ENCODE measurements at regions not wholly inside any gene's neighbourhood (a gene's known extent, or its start where the extent isn't known, plus 50 kb on each side); places are given as distances from the start of the nearest gene placed in this dataset.

GRCh38 chr5:96506376-96506775 is 73.3 kb upstream of the PCSK1 start:
- WGBS, 2 experiments: 42 to 45% methylated on average over 1 of the region's 1 CpG

GRCh38 chr5:96506866-96507527 is 73.9 kb upstream of the PCSK1 start:
- Histone ChIP-seq H3K9me3 (ENCODE audit: control insufficient read depth, low read length) (no peaks in the 10 kb centered on the region), H3K4me1 (ENCODE audit: control insufficient read depth, insufficient read depth, low read length) (peaks cover 22% of the 10 kb centered on the region), H3K27ac (ENCODE audit: insufficient read depth, low read depth, low read length, poor library complexity, severe bottlenecking) (no peak overlapping the region), H3K36me3 (ENCODE audit: control insufficient read depth, insufficient read depth, low read length) (no peaks in the 10 kb centered on the region), H3K27me3 (ENCODE audit: control insufficient read depth, insufficient read depth, low read length, poor library complexity, severe bottlenecking) (no peaks in the 10 kb centered on the region), H3K4me3 (ENCODE audit: insufficient read depth, low read depth, low read length) (no peak overlapping the region)
- WGBS, 2 experiments: 73 to 78% methylated on average over 7 of the region's 7 CpGs

More at GRCh38 chr5:96506376-96506775, 73.3 kb upstream of the PCSK1 start:
- Histone ChIP-seq H3K4me1 (ENCODE audit: control insufficient read depth, insufficient read depth, low read length) (peaks cover 22% of the 10 kb centered on the region), H3K36me3 (ENCODE audit: control insufficient read depth, insufficient read depth, low read length) (no peaks in the 10 kb centered on the region), H3K27me3 (ENCODE audit: control insufficient read depth, insufficient read depth, low read length, poor library complexity, severe bottlenecking) (no peaks in the 10 kb centered on the region), H3K27ac (ENCODE audit: insufficient read depth, low read depth, low read length, poor library complexity, severe bottlenecking) (no peak overlapping the region), H3K4me3 (ENCODE audit: insufficient read depth, low read depth, low read length) (no peak overlapping the region), H3K9me3 (ENCODE audit: control insufficient read depth, low read length) (no peaks in the 10 kb centered on the region)

- Histone ChIP-seq H3K27ac (ENCODE audit: insufficient read depth, low read depth, low read length, poor library complexity, severe bottlenecking) (no peak overlapping the region), H3K27me3 (ENCODE audit: control insufficient read depth, insufficient read depth, low read length, poor library complexity, severe bottlenecking) (no peaks in the 10 kb centered on the region), H3K4me1 (ENCODE audit: control insufficient read depth, insufficient read depth, low read length) (peaks cover 6% of the 10 kb centered on the region), H3K4me3 (ENCODE audit: insufficient read depth, low read depth, low read length) (no peak overlapping the region), H3K36me3 (ENCODE audit: control insufficient read depth, insufficient read depth, low read length) (no peaks in the 10 kb centered on the region), H3K9me3 (ENCODE audit: control insufficient read depth, low read length) (no peaks in the 10 kb centered on the region)
- WGBS, 2 experiments: 0% methylated on average over 1 of the region's 1 CpG
Measured at GRCh38 chr5:96509316-96509715, 76.3 kb upstream of the PCSK1 start.

- Histone ChIP-seq H3K27me3 (ENCODE audit: control insufficient read depth, insufficient read depth, low read length, poor library complexity, severe bottlenecking) (no peaks in the 10 kb centered on the region), H3K36me3 (ENCODE audit: control insufficient read depth, insufficient read depth, low read length) (no peaks in the 10 kb centered on the region), H3K27ac (ENCODE audit: insufficient read depth, low read depth, low read length, poor library complexity, severe bottlenecking) (no peak overlapping the region), H3K4me1 (ENCODE audit: control insufficient read depth, insufficient read depth, low read length) (peaks cover 2% of the 10 kb centered on the region), H3K9me3 (ENCODE audit: control insufficient read depth, low read length) (no peaks in the 10 kb centered on the region), H3K4me3 (ENCODE audit: insufficient read depth, low read depth, low read length) (no peak overlapping the region)
- WGBS, 2 experiments: 93 to 97% methylated on average over 1 to 4 of the region's 5 CpGs
Measured at GRCh38 chr5:96509721-96510350, 76.8 kb upstream of the PCSK1 start.

GRCh38 chr5:96516631-96517071 is 83.6 kb upstream of the PCSK1 start:
- H3K27ac ChIP-seq (ENCODE audit: insufficient read depth, low read depth, low read length, poor library complexity, severe bottlenecking): no peak overlapping the region
- no peaks in the 10 kb centered on the region for H3K27me3 ChIP-seq (ENCODE audit: control insufficient read depth, insufficient read depth, low read length, poor library complexity, severe bottlenecking)
- no peaks in the 10 kb centered on the region for H3K4me1 ChIP-seq (ENCODE audit: control insufficient read depth, insufficient read depth, low read length)
- no peaks in the 10 kb centered on the region for H3K9me3 ChIP-seq (ENCODE audit: control insufficient read depth, low read length)
- H3K4me3 ChIP-seq (ENCODE audit: insufficient read depth, low read depth, low read length): no peak overlapping the region
- no peaks in the 10 kb centered on the region for H3K36me3 ChIP-seq (ENCODE audit: control insufficient read depth, insufficient read depth, low read length)
- 90 to 92% methylated on average over 6 of the region's 6 CpGs for WGBS, 2 experiments

- Histone ChIP-seq H3K9me3 (ENCODE audit: control insufficient read depth, low read length) (no peaks in the 10 kb centered on the region), H3K27me3 (ENCODE audit: control insufficient read depth, insufficient read depth, low read length, poor library complexity, severe bottlenecking) (no peaks in the 10 kb centered on the region), H3K4me1 (ENCODE audit: control insufficient read depth, insufficient read depth, low read length) (no peaks in the 10 kb centered on the region), H3K36me3 (ENCODE audit: control insufficient read depth, insufficient read depth, low read length) (no peaks in the 10 kb centered on the region), H3K4me3 (ENCODE audit: insufficient read depth, low read depth, low read length) (no peak overlapping the region), H3K27ac (ENCODE audit: insufficient read depth, low read depth, low read length, poor library complexity, severe bottlenecking) (no peak overlapping the region)
- 84 to 91% methylated on average over 4 of the region's 4 CpGs for WGBS, 2 experiments
Measured at GRCh38 chr5:96517295-96517694, 84.2 kb upstream of the PCSK1 start.

GRCh38 chr5:96520345-96520744 is 87.3 kb upstream of the PCSK1 start:
- Histone ChIP-seq H3K4me3 (ENCODE audit: insufficient read depth, low read depth, low read length) (no peak overlapping the region), H3K27me3 (ENCODE audit: control insufficient read depth, insufficient read depth, low read length, poor library complexity, severe bottlenecking) (no peaks in the 10 kb centered on the region), H3K9me3 (ENCODE audit: control insufficient read depth, low read length) (no peaks in the 10 kb centered on the region), H3K36me3 (ENCODE audit: control insufficient read depth, insufficient read depth, low read length) (no peaks in the 10 kb centered on the region), H3K4me1 (ENCODE audit: control insufficient read depth, insufficient read depth, low read length) (no peaks in the 10 kb centered on the region), H3K27ac (ENCODE audit: insufficient read depth, low read depth, low read length, poor library complexity, severe bottlenecking) (no peak overlapping the region)

- H3K9me3 ChIP-seq (ENCODE audit: control insufficient read depth, low read length): no peaks in the 10 kb centered on the region
- no peaks in the 10 kb centered on the region for H3K27me3 ChIP-seq (ENCODE audit: control insufficient read depth, insufficient read depth, low read length, poor library complexity, severe bottlenecking)
- no peak overlapping the region for H3K27ac ChIP-seq (ENCODE audit: insufficient read depth, low read depth, low read length, poor library complexity, severe bottlenecking)
- no peaks in the 10 kb centered on the region for H3K36me3 ChIP-seq (ENCODE audit: control insufficient read depth, insufficient read depth, low read length)
- no peak overlapping the region for H3K4me3 ChIP-seq (ENCODE audit: insufficient read depth, low read depth, low read length)
- no peaks in the 10 kb centered on the region for H3K4me1 ChIP-seq (ENCODE audit: control insufficient read depth, insufficient read depth, low read length)
- WGBS, 2 experiments: 91 to 92% methylated on average over 6 to 7 of the region's 7 CpGs
Measured at GRCh38 chr5:96522635-96523355, 89.7 kb upstream of the PCSK1 start.

- no peak overlapping the region for H3K27ac ChIP-seq (ENCODE audit: insufficient read depth, low read depth, low read length, poor library complexity, severe bottlenecking)
- no peak overlapping the region for H3K4me3 ChIP-seq (ENCODE audit: insufficient read depth, low read depth, low read length)
- H3K9me3 ChIP-seq (ENCODE audit: control insufficient read depth, low read length): no peaks in the 10 kb centered on the region
- H3K36me3 ChIP-seq (ENCODE audit: control insufficient read depth, insufficient read depth, low read length): no peaks in the 10 kb centered on the region
- no peaks in the 10 kb centered on the region for H3K4me1 ChIP-seq (ENCODE audit: control insufficient read depth, insufficient read depth, low read length)
- H3K27me3 ChIP-seq (ENCODE audit: control insufficient read depth, insufficient read depth, low read length, poor library complexity, severe bottlenecking): no peaks in the 10 kb centered on the region
- WGBS, 2 experiments: 100% methylated on average over 1 of the region's 1 CpG; no CpG with 5 or more reads in 1 of the 2 experiments
Measured at GRCh38 chr5:96527768-96528661, 95.0 kb upstream of the PCSK1 start.
